ENCODE measurements at regions not wholly inside any gene's neighbourhood (a gene's known extent, or its start where the extent isn't known, plus 50 kb on each side); places are given as distances from the start of the nearest gene placed in this dataset.

- no peak for TF ChIP-seq CTCF (IDR thresholded peaks at IDR 0.05)
- no peak for TF ChIP-seq EP300 (IDR thresholded peaks at IDR 0.05)
Observed at GRCh38 chr6:165206798-165207197, 102.6 kb downstream of the C6orf118 start.

All from tibial nerve (tissue), 4 donors.